Activated CD4-positive, alpha-beta T cell treated with anti-CD3 and anti-CD28 coated beads, Interleukin-2, amount 10 ng/mL, durations not matched to agents 7 days and 5 days (primary cell): ENCODE measurements at regions not wholly inside any gene's neighbourhood (a gene's known extent, or its start where the extent isn't known, plus 50 kb on each side); places are given as distances from the start of the nearest gene placed in this dataset.
"Not testable (repeated sequence)": the region's sequence is repeated elsewhere in the genome, so short reads cannot be mapped to it uniquely, and the experiment has no call there.

Experiments used
- CTCF ChIA-PET: fragments of 350-600 bp; sonication (Branson Sonifier 250); formaldehyde crosslinking; loops from one replicate; lab custom pipeline; 2021; ENCODE audit warnings: antibody characterized with exemption; lab: Charles Lee
- POLR2A ChIA-PET: fragments of 350-600 bp; sonication (Branson Sonifier 250); formaldehyde crosslinking; loops from one replicate; lab custom pipeline; 2021; ENCODE audit warnings: antibody characterized with exemption; lab: Charles Lee
- DNase-seq: peaks from one replicate; pipeline ENCODE4 v3.0.0-alpha.2; 2020
- H3K27ac Mint-ChIP-seq: one replicate; pipeline ENCODE4 v1.8.0; 2021; ENCODE audit warnings: mild to moderate bottlenecking, moderate library complexity, mixed read lengths
- H3K27me3 Mint-ChIP-seq: one replicate; pipeline ENCODE4 v1.8.0; 2021; ENCODE audit warnings: mixed read lengths
- H3K36me3 Mint-ChIP-seq: one replicate; pipeline ENCODE4 v1.8.0; 2021; ENCODE audit warnings: low read depth, mixed read lengths
- H3K4me1 Mint-ChIP-seq: one replicate; pipeline ENCODE4 v1.8.0; 2021; ENCODE audit warnings: mixed read lengths
- H3K4me3 Mint-ChIP-seq: one replicate; pipeline ENCODE4 v1.8.0; 2021; ENCODE audit warnings: mild to moderate bottlenecking, moderate library complexity, mixed read lengths
- H3K9me3 Mint-ChIP-seq: one replicate; pipeline ENCODE4 v1.8.0; 2021; ENCODE audit warnings: mixed read lengths

- ChIA-PET POLR2A (no interaction called here), CTCF (no interaction called here)
- Mint-ChIP-seq H3K27me3 (no peaks in the 10 kb centered on the region), H3K36me3 (no peaks in the 10 kb centered on the region), H3K4me1 (no peaks in the 10 kb centered on the region), H3K9me3 (no peaks in the 10 kb centered on the region), H3K27ac (no peak overlapping the region), H3K4me3 (no peak overlapping the region)
- DNase-seq, result no peak
These were observed 407.3 kb upstream of the PPP2R3A start for GRCh38 chr3:135558150-135558783.

- CTCF ChIA-PET, result no interaction called here
- no peak overlapping the region for H3K27ac Mint-ChIP-seq
- H3K4me1 Mint-ChIP-seq, result no peaks in the 10 kb centered on the region
These were observed 406.6 kb upstream of the PPP2R3A start for GRCh38 chr3:135558906-135559305.

GRCh38 chr3:135559802-135560201, 405.7 kb upstream of the PPP2R3A start:
- Mint-ChIP-seq H3K27ac (no peak overlapping the region), H3K36me3 (no peaks in the 10 kb centered on the region), H3K4me3 (no peak overlapping the region), H3K9me3 (no peaks in the 10 kb centered on the region), H3K27me3 (no peaks in the 10 kb centered on the region), H3K4me1 (no peaks in the 10 kb centered on the region)
- DNase-seq, result no peak
- ChIA-PET POLR2A (no interaction called here), CTCF (no interaction called here)

More at GRCh38 chr3:135558906-135559305, 406.6 kb upstream of the PPP2R3A start:
- no peak for DNase-seq
- Mint-ChIP-seq H3K27me3 (no peaks in the 10 kb centered on the region), H3K36me3 (no peaks in the 10 kb centered on the region), H3K4me3 (no peak overlapping the region), H3K9me3 (no peaks in the 10 kb centered on the region)
- POLR2A ChIA-PET, result no interaction called here

GRCh38 chr3:135560847-135561246, 404.7 kb upstream of the PPP2R3A start:
- H3K27me3 Mint-ChIP-seq, result no peaks in the 10 kb centered on the region
- H3K36me3 Mint-ChIP-seq, result no peaks in the 10 kb centered on the region
- H3K27ac Mint-ChIP-seq, result no peak overlapping the region
- H3K9me3 Mint-ChIP-seq, result no peaks in the 10 kb centered on the region
- DNase-seq, result no peak
- no peaks in the 10 kb centered on the region for H3K4me1 Mint-ChIP-seq
- CTCF ChIA-PET, result interaction anchor here (0.6 kb wide), 1 partner anchor 30 kb away, joined by 5 read pairs; no protein-coding TSS in a partner anchor
- POLR2A ChIA-PET, result no interaction called here
- no peak overlapping the region for H3K4me3 Mint-ChIP-seq

GRCh38 chr3:135564696-135565095, 400.8 kb upstream of the PPP2R3A start:
- no peak overlapping the region for H3K27ac Mint-ChIP-seq
- no peaks in the 10 kb centered on the region for H3K9me3 Mint-ChIP-seq
- H3K4me1 Mint-ChIP-seq, result no peaks in the 10 kb centered on the region
- H3K4me3 Mint-ChIP-seq, result no peak overlapping the region
- no peaks in the 10 kb centered on the region for H3K36me3 Mint-ChIP-seq
- no peak for DNase-seq
- ChIA-PET POLR2A (no interaction called here), CTCF (no interaction called here)
- H3K27me3 Mint-ChIP-seq, result no peaks in the 10 kb centered on the region

GRCh38 chr3:135565546-135565945, 400.0 kb upstream of the PPP2R3A start:
- Mint-ChIP-seq H3K36me3 (no peaks in the 10 kb centered on the region), H3K27ac (no peak overlapping the region), H3K4me1 (no peaks in the 10 kb centered on the region), H3K27me3 (no peaks in the 10 kb centered on the region), H3K4me3 (no peak overlapping the region), H3K9me3 (no peaks in the 10 kb centered on the region)
- ChIA-PET CTCF (no interaction called here), POLR2A (no interaction called here)
- no peak for DNase-seq

- Mint-ChIP-seq H3K27ac (no peak overlapping the region), H3K4me3 (no peak overlapping the region), H3K4me1 (no peaks in the 10 kb centered on the region), H3K27me3 (no peaks in the 10 kb centered on the region), H3K36me3 (no peaks in the 10 kb centered on the region), H3K9me3 (no peaks in the 10 kb centered on the region)
- ChIA-PET POLR2A (no interaction called here), CTCF (no interaction called here)
- DNase-seq, result no peak
These were observed 398.3 kb upstream of the PPP2R3A start for GRCh38 chr3:135567223-135567622.

GRCh38 chr3:135576751-135577150, 388.8 kb upstream of the PPP2R3A start:
- Mint-ChIP-seq H3K4me3 (no peak overlapping the region), H3K36me3 (no peaks in the 10 kb centered on the region), H3K27me3 (peaks cover 3% of the 10 kb centered on the region), H3K27ac (no peak overlapping the region), H3K4me1 (no peaks in the 10 kb centered on the region), H3K9me3 (no peaks in the 10 kb centered on the region)
- ChIA-PET POLR2A (no interaction called here), CTCF (no interaction called here)
- no peak for DNase-seq

GRCh38 chr3:135581806-135582205, 383.7 kb upstream of the PPP2R3A start:
- Mint-ChIP-seq H3K9me3 (no peaks in the 10 kb centered on the region), H3K27me3 (peaks cover 3% of the 10 kb centered on the region), H3K4me1 (no peaks in the 10 kb centered on the region), H3K4me3 (no peak overlapping the region), H3K36me3 (no peaks in the 10 kb centered on the region), H3K27ac (no peak overlapping the region)
- ChIA-PET CTCF (no interaction called here), POLR2A (no interaction called here)
- no peak for DNase-seq

- no peak for DNase-seq
- H3K9me3 Mint-ChIP-seq, result no peaks in the 10 kb centered on the region
- no peak overlapping the region for H3K4me3 Mint-ChIP-seq
- no peaks in the 10 kb centered on the region for H3K36me3 Mint-ChIP-seq
- H3K27me3 Mint-ChIP-seq, result no peaks in the 10 kb centered on the region
- H3K27ac Mint-ChIP-seq, result no peak overlapping the region
- ChIA-PET CTCF (no interaction called here), POLR2A (no interaction called here)
- no peaks in the 10 kb centered on the region for H3K4me1 Mint-ChIP-seq
These were observed 382.7 kb upstream of the PPP2R3A start for GRCh38 chr3:135582800-135583199.

- H3K9me3 Mint-ChIP-seq, result peaks cover 5% of the 10 kb centered on the region
- CTCF ChIA-PET, result no interaction called here
- no peaks in the 10 kb centered on the region for H3K27me3 Mint-ChIP-seq
- no peak overlapping the region for H3K4me3 Mint-ChIP-seq
- no peak overlapping the region for H3K27ac Mint-ChIP-seq
- H3K4me1 Mint-ChIP-seq, result no peaks in the 10 kb centered on the region
- DNase-seq, result no peak
- H3K36me3 Mint-ChIP-seq, result no peaks in the 10 kb centered on the region
- POLR2A ChIA-PET, result no interaction called here
These were observed 369.0 kb upstream of the PPP2R3A start for GRCh38 chr3:135596563-135596962.

GRCh38 chr3:135597855-135598254, 367.7 kb upstream of the PPP2R3A start:
- ChIA-PET CTCF (no interaction called here), POLR2A (no interaction called here)
- Mint-ChIP-seq H3K27ac (no peak overlapping the region), H3K9me3 (no peaks in the 10 kb centered on the region), H3K36me3 (no peaks in the 10 kb centered on the region), H3K4me1 (no peaks in the 10 kb centered on the region), H3K4me3 (no peak overlapping the region), H3K27me3 (no peaks in the 10 kb centered on the region)
- no peak for DNase-seq

- Mint-ChIP-seq H3K4me1 (no peaks in the 10 kb centered on the region), H3K9me3 (no peaks in the 10 kb centered on the region), H3K36me3 (no peaks in the 10 kb centered on the region), H3K27ac (no peak overlapping the region), H3K27me3 (no peaks in the 10 kb centered on the region), H3K4me3 (no peak overlapping the region)
- ChIA-PET CTCF (no interaction called here), POLR2A (no interaction called here)
- DNase-seq, result no peak
These were observed 366.9 kb upstream of the PPP2R3A start for GRCh38 chr3:135598597-135598996.

- not testable (repeated sequence) for H3K27me3 Mint-ChIP-seq, H3K9me3 Mint-ChIP-seq
These were observed 361.0 kb upstream of the PPP2R3A start for GRCh38 chr3:135604512-135604911.

More at GRCh38 chr3:135604512-135604911, 361.0 kb upstream of the PPP2R3A start:
- H3K27ac Mint-ChIP-seq, H3K36me3 Mint-ChIP-seq, H3K4me1 Mint-ChIP-seq, CTCF ChIA-PET, H3K4me3 Mint-ChIP-seq, POLR2A ChIA-PET, DNase-seq: not testable (repeated sequence)
